ENCODE measurements at regions not wholly inside any gene's neighbourhood (a gene's known extent, or its start where the extent isn't known, plus 50 kb on each side); places are given as distances from the start of the nearest gene placed in this dataset.

DNA sequence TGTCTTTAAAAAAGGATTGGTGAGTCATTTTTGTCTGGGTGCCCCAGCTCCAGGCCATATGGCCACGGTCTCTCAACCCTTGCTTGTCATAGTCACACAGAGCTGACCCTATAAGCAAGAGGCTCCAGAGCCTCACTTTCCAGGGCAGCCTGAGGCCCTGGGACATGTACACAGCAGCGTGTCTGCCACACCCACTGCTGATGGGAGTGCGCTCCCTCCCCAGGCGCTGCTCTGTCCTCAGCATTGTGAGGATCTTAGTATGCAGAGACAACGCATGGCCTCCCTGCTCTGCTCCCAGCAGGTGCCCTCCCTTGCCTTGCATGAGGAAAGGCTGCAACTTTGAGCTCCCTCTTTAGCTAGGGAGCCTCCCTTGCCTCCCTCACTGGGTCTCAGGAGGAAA, 80.8 kb upstream of the CRHR1 start:
- no peak for TF ChIP-seq POLR2A (IDR thresholded peaks at IDR 0.05)
- TF ChIP-seq POLR2AphosphoS5 (IDR thresholded peaks at IDR 0.05): no peak
- TF ChIP-seq, protein P1, sequence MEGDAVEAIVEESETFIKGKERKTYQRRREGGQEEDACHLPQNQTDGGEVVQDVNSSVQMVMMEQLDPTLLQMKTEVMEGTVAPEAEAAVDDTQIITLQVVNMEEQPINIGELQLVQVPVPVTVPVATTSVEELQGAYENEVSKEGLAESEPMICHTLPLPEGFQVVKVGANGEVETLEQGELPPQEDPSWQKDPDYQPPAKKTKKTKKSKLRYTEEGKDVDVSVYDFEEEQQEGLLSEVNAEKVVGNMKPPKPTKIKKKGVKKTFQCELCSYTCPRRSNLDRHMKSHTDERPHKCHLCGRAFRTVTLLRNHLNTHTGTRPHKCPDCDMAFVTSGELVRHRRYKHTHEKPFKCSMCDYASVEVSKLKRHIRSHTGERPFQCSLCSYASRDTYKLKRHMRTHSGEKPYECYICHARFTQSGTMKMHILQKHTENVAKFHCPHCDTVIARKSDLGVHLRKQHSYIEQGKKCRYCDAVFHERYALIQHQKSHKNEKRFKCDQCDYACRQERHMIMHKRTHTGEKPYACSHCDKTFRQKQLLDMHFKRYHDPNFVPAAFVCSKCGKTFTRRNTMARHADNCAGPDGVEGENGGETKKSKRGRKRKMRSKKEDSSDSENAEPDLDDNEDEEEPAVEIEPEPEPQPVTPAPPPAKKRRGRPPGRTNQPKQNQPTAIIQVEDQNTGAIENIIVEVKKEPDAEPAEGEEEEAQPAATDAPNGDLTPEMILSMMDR (IDR thresholded peaks at IDR 0.05): no peak
- 40% methylated on average over 5 of the region's 5 CpGs for WGBS
- H3K4me3 ChIP-seq: no peak overlapping the region
- no peaks in the 10 kb centered on the region for H3K4me1 ChIP-seq (replicated peaks)
- H3K9me3 ChIP-seq: no peaks in the 10 kb centered on the region
- no peak overlapping the region for H3K27ac ChIP-seq
- H3K36me3 ChIP-seq: no peaks in the 10 kb centered on the region
- H3K27me3 ChIP-seq (replicated peaks; ENCODE audit: insufficient read depth): no peaks in the 10 kb centered on the region
- DNase-seq (ENCODE audit: low spot score): no peak
- intact Hi-C loops (cut with DNase I): no loop called here

DNA sequence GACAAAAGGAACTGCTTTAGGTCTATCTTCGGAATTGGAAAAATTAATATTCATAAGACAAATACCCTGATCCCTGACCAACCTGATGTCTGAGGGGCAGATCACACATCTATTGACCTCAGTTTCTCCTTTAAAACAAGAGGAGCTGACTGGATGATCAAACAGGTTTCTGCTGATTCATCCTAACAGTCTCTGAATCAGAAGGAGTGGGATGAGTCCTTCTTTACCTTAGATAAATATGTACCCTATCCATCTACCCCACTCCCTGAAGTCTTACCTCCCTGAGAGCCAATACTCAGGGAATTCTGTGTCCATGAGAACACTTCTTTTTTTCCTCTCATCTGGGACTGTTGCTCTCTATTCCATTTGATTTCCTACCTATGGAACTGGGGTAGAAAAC, 80.3 kb upstream of the CRHR1 start:
- intact Hi-C loops (cut with DNase I): no loop called here
- TF ChIP-seq, protein P1 (IDR thresholded peaks at IDR 0.05): no peak
- no peak for TF ChIP-seq POLR2A (IDR thresholded peaks at IDR 0.05)
- Histone ChIP-seq H3K4me3 (no peak overlapping the region), H3K27me3 (replicated peaks; ENCODE audit: insufficient read depth) (no peaks in the 10 kb centered on the region), H3K36me3 (no peaks in the 10 kb centered on the region), H3K9me3 (no peaks in the 10 kb centered on the region), H3K27ac (no peak overlapping the region), H3K4me1 (replicated peaks) (no peaks in the 10 kb centered on the region)
- WGBS: 100% methylated on average over 1 of the region's 1 CpG
- DNase-seq (ENCODE audit: low spot score): no peak

DNA sequence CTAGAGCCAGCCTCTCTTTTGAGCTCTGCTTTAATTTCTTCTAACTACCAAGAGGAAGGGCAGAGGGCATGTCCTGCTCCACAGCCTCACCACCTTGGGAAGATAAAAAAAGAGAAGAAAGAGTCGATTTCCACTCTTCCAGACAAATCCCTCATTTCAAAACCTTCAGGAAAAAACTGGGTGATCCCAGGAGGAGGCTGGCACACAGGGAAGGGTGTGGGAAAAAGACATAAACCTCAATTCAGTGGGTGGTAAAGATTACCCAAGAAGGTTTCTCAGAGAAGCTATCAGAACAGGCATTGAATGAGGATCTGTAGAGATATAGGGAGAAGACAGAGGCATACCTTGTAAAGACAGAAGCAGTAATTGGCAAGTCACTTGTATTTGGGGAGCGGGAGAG, 79.9 kb upstream of the CRHR1 start:
- no peak for DNase-seq (ENCODE audit: low spot score)
- Histone ChIP-seq H3K4me3 (no peak overlapping the region), H3K36me3 (no peaks in the 10 kb centered on the region), H3K27ac (no peak overlapping the region), H3K4me1 (replicated peaks) (no peaks in the 10 kb centered on the region), H3K27me3 (replicated peaks; ENCODE audit: insufficient read depth) (no peaks in the 10 kb centered on the region), H3K9me3 (no peaks in the 10 kb centered on the region)
- WGBS: 45% methylated on average over 2 of the region's 2 CpGs
- no peak for TF ChIP-seq POLR2A (IDR thresholded peaks at IDR 0.05)
- no peak for TF ChIP-seq POLR2AphosphoS5 (IDR thresholded peaks at IDR 0.05)
- intact Hi-C loops (cut with DNase I): no loop called here

DNA sequence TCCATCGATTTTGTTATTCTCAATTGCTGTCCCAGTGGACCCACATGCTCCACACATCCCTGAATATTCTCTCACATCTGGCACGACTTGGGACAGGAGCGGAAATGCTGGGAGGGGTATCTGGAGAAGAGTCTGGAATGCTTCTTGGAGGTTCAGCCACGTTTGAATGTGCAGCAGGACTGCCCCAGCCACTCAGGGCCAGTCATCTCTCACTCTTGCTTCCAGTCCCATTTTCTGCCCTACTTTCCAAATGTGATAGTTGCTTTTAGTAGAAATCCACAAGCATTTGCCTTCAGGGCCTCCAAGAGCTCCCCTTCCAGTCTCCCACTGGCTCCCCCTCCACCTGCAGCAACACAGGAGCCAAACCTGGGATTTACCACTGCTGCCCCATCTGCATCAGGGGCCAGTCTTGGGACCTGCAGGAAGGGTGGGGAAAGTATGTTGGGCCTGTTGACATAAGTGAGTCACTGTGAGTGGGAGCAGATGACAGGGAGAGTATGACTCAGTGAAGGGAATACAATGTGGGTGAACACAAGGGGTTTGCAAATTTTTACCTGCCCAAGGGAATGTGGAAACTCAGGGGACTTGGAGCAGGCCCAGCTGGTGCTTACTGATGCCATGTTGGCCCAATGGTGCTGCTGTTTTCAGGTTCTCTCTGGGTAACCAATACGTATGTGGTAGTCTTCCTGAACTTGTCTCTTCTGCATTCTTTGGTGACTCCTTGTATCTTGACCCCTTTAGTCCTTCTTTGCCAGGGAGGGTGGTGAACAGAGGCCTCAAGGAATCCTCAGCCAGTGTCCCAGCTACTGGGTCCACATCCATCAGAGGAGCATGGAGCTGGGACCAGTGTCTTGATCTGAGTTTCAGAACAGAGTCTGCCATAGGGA, 78.8 kb upstream of the CRHR1 start:
- 64% methylated on average over 5 of the region's 5 CpGs for WGBS
- TF ChIP-seq, protein P1 (IDR thresholded peaks at IDR 0.05): no peak
- TF ChIP-seq POLR2A (IDR thresholded peaks at IDR 0.05) (no peak), POLR2AphosphoS5 (IDR thresholded peaks at IDR 0.05) (peak; percentile 31)
- no peak overlapping the region for H3K27ac ChIP-seq
- intact Hi-C loops (cut with DNase I): no loop called here
- H3K36me3 ChIP-seq: no peaks in the 10 kb centered on the region
- no peaks in the 10 kb centered on the region for H3K9me3 ChIP-seq
- no peaks in the 10 kb centered on the region for H3K27me3 ChIP-seq (replicated peaks; ENCODE audit: insufficient read depth)
- H3K4me3 ChIP-seq: no peak overlapping the region
- peak; percentile 5 for DNase-seq (ENCODE audit: low spot score)
- H3K4me1 ChIP-seq (replicated peaks): no peaks in the 10 kb centered on the region

DNA sequence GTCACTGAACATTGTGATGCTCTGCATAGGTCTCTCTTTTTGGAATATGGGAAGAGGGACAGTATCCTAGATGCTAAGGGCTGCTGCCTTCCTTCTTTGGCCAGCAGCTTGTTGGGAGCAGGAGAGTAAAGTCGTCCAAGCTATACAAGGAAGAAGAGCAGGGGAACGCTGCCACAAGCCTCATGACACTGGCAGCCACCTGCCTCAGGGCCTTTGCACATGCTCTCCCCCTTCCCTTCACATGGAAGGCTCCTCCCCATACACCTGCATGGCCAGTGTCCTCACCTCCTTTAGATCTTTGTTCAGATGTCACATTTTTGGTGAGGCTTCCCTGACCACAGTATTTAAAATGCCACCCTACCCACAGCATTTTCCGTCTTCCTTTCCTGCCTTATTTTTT, 78.1 kb upstream of the CRHR1 start:
- no peak for DNase-seq (ENCODE audit: low spot score)
- WGBS: 75% methylated on average over 3 of the region's 3 CpGs
- intact Hi-C loops (cut with DNase I): no loop called here
- Histone ChIP-seq H3K4me1 (replicated peaks) (no peaks in the 10 kb centered on the region), H3K27ac (no peak overlapping the region), H3K9me3 (no peaks in the 10 kb centered on the region), H3K36me3 (no peaks in the 10 kb centered on the region), H3K27me3 (replicated peaks; ENCODE audit: insufficient read depth) (no peaks in the 10 kb centered on the region), H3K4me3 (no peak overlapping the region)
- no peak for TF ChIP-seq POLR2AphosphoS5 (IDR thresholded peaks at IDR 0.05)
- no peak for TF ChIP-seq POLR2A (IDR thresholded peaks at IDR 0.05)
- TF ChIP-seq, protein P1 (IDR thresholded peaks at IDR 0.05): no peak
